SK-N-MC (cell line): ENCODE measurements at regions not wholly inside any gene's neighbourhood (a gene's known extent, or its start where the extent isn't known, plus 50 kb on each side); places are given as distances from the start of the nearest gene placed in this dataset.

Experiments used
- DNase-seq: peaks from one replicate; pipeline ENCODE4 v3.0.0-alpha.2; 2011; ENCODE audit warnings: low read depth, low spot score
- H3K27ac ChIP-seq: fragments of 200-600 bp; sonication (generic); 2 replicates; pipeline ENCODE4 v1.5.1; 2016; ENCODE audit warnings: mixed run types
- H3K36me3 ChIP-seq: fragments of 200-600 bp; sonication (generic); 2 replicates; pipeline ENCODE4 v1.6.1; 2017; ENCODE audit warnings: antibody characterized with exemption, low read length, mixed read lengths; ENCODE audit not compliant: insufficient read depth
- H3K4me3 ChIP-seq: fragments of 200-600 bp; sonication (generic); 2 replicates; pipeline ENCODE4 v1.5.1; 2016
- H3K9ac ChIP-seq: fragments of 200-600 bp; sonication (generic); 2 replicates; pipeline ENCODE4 v1.8.0; 2017; ENCODE audit warnings: mixed run types, mixed read lengths; ENCODE audit not compliant: insufficient read length
- H3K9me3 ChIP-seq: fragments of 200-600 bp; sonication (generic); 2 replicates; pipeline ENCODE4 v1.6.1; 2017; ENCODE audit warnings: low read depth, mild to moderate bottlenecking, antibody characterized with exemption, low read length, moderate library complexity, mixed read lengths
- EZH2 ChIP-seq: fragments of 200-600 bp; sonication (generic); IDR thresholded peaks from one replicate; pipeline ENCODE4 v1.6.1; 2017; ENCODE audit warnings: antibody characterized with exemption
- FOXP2 ChIP-seq: optimal IDR thresholded peaks from 2 replicates; pipeline ENCODE3; 2011; ENCODE audit warnings: mild to moderate bottlenecking, moderate library complexity; ENCODE audit not compliant: insufficient read depth; ENCODE audit errors: extremely low read length, control extremely low read depth
- POLR2AphosphoS5 ChIP-seq: IDR thresholded peaks from 2 replicates; pipeline ENCODE4 v1.6.1; 2012; ENCODE audit warnings: mild to moderate bottlenecking, low read depth, low read length, borderline replicate concordance

GRCh38 chr14:76974365-76974764 is 54.1 kb downstream of the IRF2BPL start:
- Histone ChIP-seq H3K27ac (no peak overlapping the region), H3K4me3 (no peak overlapping the region), H3K9me3 (no peaks in the 10 kb centered on the region), H3K9ac (no peak overlapping the region), H3K36me3 (no peaks in the 10 kb centered on the region)
- TF ChIP-seq POLR2AphosphoS5 (no peak), FOXP2 (no peak), EZH2 (no peak)
- DNase-seq, result no peak

- no peak overlapping the region for H3K4me3 ChIP-seq
- no peak for DNase-seq
Observed at GRCh38 chr14:76971549-76971948, 57.0 kb downstream of the IRF2BPL start.

GRCh38 chr14:76968621-76969063 is 59.9 kb downstream of the IRF2BPL start:
- no peaks in the 10 kb centered on the region for H3K36me3 ChIP-seq
- H3K27ac ChIP-seq, result no peak overlapping the region
- H3K9me3 ChIP-seq, result no peaks in the 10 kb centered on the region
- H3K4me3 ChIP-seq, result no peak overlapping the region
- no peak for TF ChIP-seq POLR2AphosphoS5
- TF ChIP-seq FOXP2, result no peak
- no peak for TF ChIP-seq EZH2
- DNase-seq, result no peak
- no peak overlapping the region for H3K9ac ChIP-seq

More at GRCh38 chr14:76971549-76971948, 57.0 kb downstream of the IRF2BPL start:
- TF ChIP-seq POLR2AphosphoS5 (no peak), FOXP2 (no peak), EZH2 (no peak)
- H3K27ac ChIP-seq, result no peak overlapping the region
- no peaks in the 10 kb centered on the region for H3K36me3 ChIP-seq
- no peak overlapping the region for H3K9ac ChIP-seq
- H3K9me3 ChIP-seq, result no peaks in the 10 kb centered on the region

GRCh38 chr14:76967788-76968187 is 60.7 kb downstream of the IRF2BPL start:
- H3K9me3 ChIP-seq, result no peaks in the 10 kb centered on the region
- H3K4me3 ChIP-seq, result no peak overlapping the region
- H3K9ac ChIP-seq, result no peak overlapping the region
- no peaks in the 10 kb centered on the region for H3K36me3 ChIP-seq
- TF ChIP-seq FOXP2 (no peak), POLR2AphosphoS5 (no peak), EZH2 (no peak)
- DNase-seq, result no peak
- H3K27ac ChIP-seq, result no peak overlapping the region

- no peak overlapping the region for H3K9ac ChIP-seq
- H3K9me3 ChIP-seq, result no peaks in the 10 kb centered on the region
- TF ChIP-seq EZH2 (no peak), POLR2AphosphoS5 (no peak), FOXP2 (no peak)
- no peak overlapping the region for H3K4me3 ChIP-seq
- no peak for DNase-seq
- H3K27ac ChIP-seq, result no peak overlapping the region
- no peaks in the 10 kb centered on the region for H3K36me3 ChIP-seq
Observed at GRCh38 chr14:76965232-76965631, 63.3 kb downstream of the IRF2BPL start.

- no peaks in the 10 kb centered on the region for H3K9me3 ChIP-seq
- H3K9ac ChIP-seq, result no peak overlapping the region
- no peak overlapping the region for H3K27ac ChIP-seq
- no peak overlapping the region for H3K4me3 ChIP-seq
- no peak for TF ChIP-seq EZH2
- no peak for TF ChIP-seq POLR2AphosphoS5
- no peak for TF ChIP-seq FOXP2
- no peaks in the 10 kb centered on the region for H3K36me3 ChIP-seq
- no peak for DNase-seq
Observed at GRCh38 chr14:76964695-76965094, 63.8 kb downstream of the IRF2BPL start.

GRCh38 chr14:76963372-76963771 is 65.1 kb downstream of the IRF2BPL start:
- Histone ChIP-seq H3K9ac (no peak overlapping the region), H3K4me3 (no peak overlapping the region), H3K9me3 (no peaks in the 10 kb centered on the region), H3K36me3 (no peaks in the 10 kb centered on the region), H3K27ac (no peak overlapping the region)
- no peak for TF ChIP-seq FOXP2
- no peak for TF ChIP-seq EZH2
- no peak for TF ChIP-seq POLR2AphosphoS5
- DNase-seq, result no peak

GRCh38 chr14:76962303-76962660 is 66.2 kb downstream of the IRF2BPL start:
- H3K9me3 ChIP-seq, result no peaks in the 10 kb centered on the region
- no peak for DNase-seq
- TF ChIP-seq POLR2AphosphoS5, result no peak
- TF ChIP-seq EZH2, result no peak
- no peak for TF ChIP-seq FOXP2
- H3K4me3 ChIP-seq, result peak overlapping the region; percentile 74
- H3K36me3 ChIP-seq, result no peaks in the 10 kb centered on the region
- no peak overlapping the region for H3K9ac ChIP-seq
- H3K27ac ChIP-seq, result no peak overlapping the region

GRCh38 chr14:76961631-76962302 is 66.7 kb downstream of the IRF2BPL start:
- H3K36me3 ChIP-seq, result no peaks in the 10 kb centered on the region
- no peaks in the 10 kb centered on the region for H3K9me3 ChIP-seq
- H3K4me3 ChIP-seq, result peak overlapping the region; percentile 74
- DNase-seq, result peak; percentile 85
- no peak for TF ChIP-seq FOXP2
- TF ChIP-seq EZH2, result no peak
- peak; percentile 50; the same call in 1 of the 2 replicates for TF ChIP-seq POLR2AphosphoS5
- peak overlapping the region; percentile 5 for H3K9ac ChIP-seq
- H3K27ac ChIP-seq, result no peak overlapping the region
